Body of pancreas (tissue), 4 donors: ENCODE measurements at regions not wholly inside any gene's neighbourhood (a gene's known extent, or its start where the extent isn't known, plus 50 kb on each side); places are given as distances from the start of the nearest gene placed in this dataset.

ENCODE experiments used
- CTCF ChIP-seq, 7 experiments: fragments of 450-650 bp in 4 of 7; fragments of 200-600 bp in 3 of 7; sonication (generic) in 3 of 7; IDR thresholded peaks; one replicate each; pipeline ENCODE4 v1.5.1; 2016 to 2019; ENCODE audit warnings: antibody characterized with exemption in 7 of 7
- POLR2A ChIP-seq, 3 donors: fragments of 450-650 bp; IDR thresholded peaks; one replicate each; pipeline ENCODE4 v1.6.1; 2016; ENCODE audit warnings: antibody characterized with exemption in 3 of 3, mild to moderate bottlenecking in 2 of 3

GRCh38 chr11:79686703-79687419 lies 246.0 kb upstream of the TENM4 start:
- TF ChIP-seq CTCF (IDR thresholded peaks at IDR 0.05), result no peak
- TF ChIP-seq POLR2A (IDR thresholded peaks at IDR 0.05), result no peak
